Esophagus squamous epithelium (tissue), 4 donors: ENCODE measurements at regions not wholly inside any gene's neighbourhood (a gene's known extent, or its start where the extent isn't known, plus 50 kb on each side); places are given as distances from the start of the nearest gene placed in this dataset.

Experiments
- CTCF ChIP-seq, 6 experiments: fragments of 450-650 bp in 4 of 6; fragments of 200-600 bp in 2 of 6; sonication (generic) in 2 of 6; IDR thresholded peaks; one replicate each; pipeline ENCODE4 v1.5.1; 2016 to 2019; ENCODE audit warnings: antibody characterized with exemption in 6 of 6, mild to moderate bottlenecking in 4 of 6, moderate library complexity in 4 of 6
- POLR2A ChIP-seq, 4 donors: fragments of 450-650 bp; IDR thresholded peaks; one replicate each; pipeline ENCODE4 v1.6.1; 2017; ENCODE audit warnings: antibody characterized with exemption in 4 of 4, mild to moderate bottlenecking in 4 of 4, moderate library complexity in 3 of 4

DNA sequence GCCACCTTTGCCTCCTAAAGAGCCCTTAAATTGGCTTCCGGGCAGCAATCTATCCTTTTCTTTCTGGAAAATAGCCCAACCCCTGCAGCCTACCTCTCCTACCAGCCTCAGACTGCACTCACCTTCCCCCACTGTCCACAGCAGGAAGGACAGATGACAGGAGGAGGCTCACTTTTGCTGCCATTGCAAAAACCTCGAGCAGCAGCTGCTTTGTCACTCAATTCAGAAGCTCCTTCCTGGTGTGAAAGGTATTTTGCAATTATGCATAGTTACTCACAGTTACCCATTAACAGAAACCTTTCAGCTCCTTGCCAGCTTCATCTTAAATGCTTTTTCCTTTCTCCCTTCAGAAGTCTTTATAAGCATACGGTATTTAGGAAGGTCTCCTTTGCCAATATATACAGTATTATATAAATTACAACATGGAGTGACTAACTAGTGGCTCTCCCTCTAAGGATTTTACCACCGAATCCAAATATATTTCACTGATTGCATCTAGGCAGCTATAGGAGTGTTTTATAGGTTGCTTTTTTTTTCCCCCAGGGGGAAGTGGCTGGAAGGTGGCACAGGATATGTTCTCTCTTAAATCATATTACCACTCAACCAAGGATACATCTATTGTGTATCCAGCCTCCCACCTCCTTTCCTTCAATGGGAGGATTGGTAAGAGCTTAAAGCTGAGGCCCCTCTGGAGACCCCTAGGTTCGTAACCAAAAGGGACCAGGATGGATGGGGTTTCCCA is 142.1 kb upstream of the IPO9 start:
- TF ChIP-seq CTCF (IDR thresholded peaks at IDR 0.05) (no peak), POLR2A (IDR thresholded peaks at IDR 0.05) (no peak)
